Dermis microvascular lymphatic vessel endothelial cell (primary cell): ENCODE measurements at regions not wholly inside any gene's neighbourhood (a gene's known extent, or its start where the extent isn't known, plus 50 kb on each side); places are given as distances from the start of the nearest gene placed in this dataset.

Experiments used
- DNase-seq, 2 donors: peaks; one replicate each; pipeline versions ENCODE4 v3.0.0 to v3.0.0-alpha.2; 2010; ENCODE audit warnings: low read depth in 2 of 2

- no peak for DNase-seq
Observed at GRCh38 chr11:127191689-127192088, 191.1 kb upstream of the KIRREL3 start.

GRCh38 chr11:127191261-127191660 lies 190.7 kb upstream of the KIRREL3 start:
- no peak for DNase-seq

- DNase-seq: no peak
Observed at GRCh38 chr11:127182586-127183203, 182.1 kb upstream of the KIRREL3 start.

- DNase-seq: no peak
Observed at GRCh38 chr11:127157225-127157624, 156.7 kb upstream of the KIRREL3 start.

GRCh38 chr11:127149410-127149809 lies 148.8 kb upstream of the KIRREL3 start:
- no peak for DNase-seq

GRCh38 chr11:127143251-127143650 lies 142.7 kb upstream of the KIRREL3 start:
- DNase-seq: no peak

GRCh38 chr11:127138613-127139012 lies 138.0 kb upstream of the KIRREL3 start:
- no peak for DNase-seq

GRCh38 chr11:127137771-127138280 lies 137.3 kb upstream of the KIRREL3 start:
- DNase-seq: no peak

- DNase-seq: no peak
Observed at GRCh38 chr11:127136438-127136837, 135.9 kb upstream of the KIRREL3 start.

GRCh38 chr11:127135256-127135655 lies 134.7 kb upstream of the KIRREL3 start:
- DNase-seq: no peak

GRCh38 chr11:127133061-127133460 lies 132.5 kb upstream of the KIRREL3 start:
- DNase-seq: no peak

- DNase-seq: no peak
Observed at GRCh38 chr11:127130321-127130720, 129.8 kb upstream of the KIRREL3 start.

- DNase-seq: no peak
Observed at GRCh38 chr11:127126986-127127385, 126.4 kb upstream of the KIRREL3 start.

- no peak for DNase-seq
Observed at GRCh38 chr11:127119356-127119755, 118.8 kb upstream of the KIRREL3 start.

- no peak for DNase-seq
Observed at GRCh38 chr11:127118811-127119210, 118.2 kb upstream of the KIRREL3 start.

GRCh38 chr11:127117231-127117739 lies 116.7 kb upstream of the KIRREL3 start:
- DNase-seq: no peak

- no peak for DNase-seq
Observed at GRCh38 chr11:127115844-127116243, 115.3 kb upstream of the KIRREL3 start.

GRCh38 chr11:127114035-127114434 lies 113.5 kb upstream of the KIRREL3 start:
- DNase-seq: no peak

- no peak for DNase-seq
Observed at GRCh38 chr11:127110542-127110941, 110.0 kb upstream of the KIRREL3 start.

- no peak for DNase-seq
Observed at GRCh38 chr11:127109796-127110480, 109.4 kb upstream of the KIRREL3 start.

- no peak for DNase-seq
Observed at GRCh38 chr11:127108838-127109237, 108.3 kb upstream of the KIRREL3 start.

- no peak for DNase-seq
Observed at GRCh38 chr11:127106938-127107337, 106.4 kb upstream of the KIRREL3 start.
